ENCODE measurements at regions not wholly inside any gene's neighbourhood (a gene's known extent, or its start where the extent isn't known, plus 50 kb on each side); places are given as distances from the start of the nearest gene placed in this dataset.
"Not testable (repeated sequence)": the region's sequence is repeated elsewhere in the genome, so short reads cannot be mapped to it uniquely, and the experiment has no call there.

DNA sequence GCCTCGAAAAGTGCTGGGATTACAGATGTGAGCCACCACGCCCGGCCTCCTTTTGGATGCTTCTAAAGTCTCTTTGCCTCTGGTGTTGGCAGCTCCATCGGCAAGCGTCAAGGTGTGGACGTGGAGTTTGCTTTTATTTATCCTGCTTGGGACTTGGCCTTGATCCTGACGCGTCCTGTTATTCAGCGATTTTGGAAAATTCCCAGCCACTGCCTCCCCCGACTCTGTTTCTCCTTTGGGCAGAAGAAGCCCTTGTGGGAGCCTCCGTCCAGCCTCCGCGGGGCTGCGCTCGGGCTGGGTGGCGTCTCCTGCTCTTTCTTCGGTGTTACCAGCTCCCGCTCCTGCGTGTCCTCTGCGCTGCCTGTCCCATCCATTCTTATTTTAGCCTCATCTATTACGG lies 151.7 kb downstream of the TMEM121 start:
- DNase-seq (ENCODE audit: low read depth), result not testable (repeated sequence)

DNA sequence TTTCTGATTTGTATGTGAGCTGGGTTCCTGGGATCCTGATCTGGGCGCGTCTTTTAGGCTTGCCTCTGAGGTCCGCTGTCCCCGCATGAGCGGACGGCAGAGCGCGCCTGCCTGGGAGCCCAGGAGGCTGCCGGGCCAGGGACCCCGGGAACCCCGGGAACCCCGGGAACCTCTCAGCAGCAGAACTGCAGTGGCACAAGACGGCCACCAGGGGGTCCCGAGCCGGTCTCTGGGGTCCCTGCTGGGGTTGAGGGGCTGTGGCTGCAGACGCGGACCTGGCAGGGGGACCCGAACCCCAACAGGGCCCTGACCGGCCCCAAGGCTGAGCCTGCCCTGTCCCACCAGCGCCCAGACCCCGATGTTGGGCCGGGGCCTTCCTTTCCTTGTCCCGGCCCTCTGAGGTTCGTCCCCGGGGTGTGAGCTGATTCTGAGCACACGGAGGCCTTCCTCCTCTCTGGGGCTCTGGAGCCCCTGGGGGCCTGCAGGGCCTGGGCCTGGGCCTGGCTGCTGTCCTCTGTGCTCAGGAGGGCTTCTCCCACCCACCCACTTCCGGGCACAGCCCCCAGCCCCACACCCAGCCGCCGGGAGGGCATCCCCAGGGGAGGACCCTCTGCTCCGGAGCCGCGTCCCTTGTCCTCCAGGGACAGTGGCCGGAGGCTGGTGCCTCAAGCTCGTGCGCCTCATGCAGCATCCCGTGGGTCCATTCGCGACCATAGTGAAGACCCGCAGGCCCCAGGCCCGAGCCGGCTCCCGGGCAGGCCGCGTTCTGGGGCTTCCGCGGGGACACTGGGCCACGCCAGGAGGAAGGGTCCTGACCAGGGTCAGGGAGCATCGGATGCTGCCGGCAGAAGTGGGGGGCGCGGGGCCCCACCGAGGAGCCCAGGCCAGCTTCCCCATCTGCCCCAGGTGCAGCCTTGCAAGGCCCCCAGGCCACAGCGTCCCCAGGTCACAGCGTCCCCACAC lies 152.9 kb downstream of the TMEM121 start:
- not testable (repeated sequence) for DNase-seq (ENCODE audit: low read depth)

DNA sequence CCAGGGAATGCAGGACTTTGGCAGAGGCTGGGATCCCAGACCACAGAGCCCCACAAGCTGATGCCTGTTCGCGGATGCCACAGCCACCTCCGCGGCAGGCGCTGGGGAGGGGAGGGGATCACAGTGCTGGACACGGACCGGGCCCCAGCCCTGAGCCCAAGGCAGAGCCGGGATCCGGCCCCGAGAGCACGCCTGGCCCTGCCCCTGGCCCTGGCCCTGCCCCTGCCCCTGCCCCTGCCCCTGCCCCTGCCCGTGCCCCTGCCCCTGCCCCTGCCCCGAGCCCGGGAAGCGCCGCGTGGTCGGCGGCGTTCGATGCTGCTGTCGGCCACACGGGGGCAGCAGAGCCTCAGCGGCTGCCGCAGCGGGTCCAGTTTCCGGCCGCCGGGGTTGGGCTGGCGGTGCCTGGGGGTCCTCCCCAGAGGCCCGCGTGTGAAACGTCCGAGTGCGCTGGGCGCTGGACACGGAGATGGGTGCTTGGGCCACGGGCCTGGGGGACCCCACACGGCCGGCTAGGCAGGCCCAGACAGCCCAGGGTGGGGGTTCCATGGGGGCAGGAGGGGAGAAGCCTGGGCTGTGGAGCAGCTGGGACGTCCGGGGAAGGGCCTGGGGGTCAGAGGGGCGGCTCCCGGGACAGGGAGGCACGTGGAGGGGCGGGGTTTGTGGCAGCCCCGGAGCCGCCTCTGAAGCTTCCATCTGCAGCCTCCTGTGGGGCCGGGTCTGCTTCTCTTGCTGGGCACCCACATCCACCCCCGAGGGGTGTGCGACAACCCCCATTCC lies 153.8 kb downstream of the TMEM121 start:
- DNase-seq (ENCODE audit: low read depth), result not testable (repeated sequence)

DNA sequence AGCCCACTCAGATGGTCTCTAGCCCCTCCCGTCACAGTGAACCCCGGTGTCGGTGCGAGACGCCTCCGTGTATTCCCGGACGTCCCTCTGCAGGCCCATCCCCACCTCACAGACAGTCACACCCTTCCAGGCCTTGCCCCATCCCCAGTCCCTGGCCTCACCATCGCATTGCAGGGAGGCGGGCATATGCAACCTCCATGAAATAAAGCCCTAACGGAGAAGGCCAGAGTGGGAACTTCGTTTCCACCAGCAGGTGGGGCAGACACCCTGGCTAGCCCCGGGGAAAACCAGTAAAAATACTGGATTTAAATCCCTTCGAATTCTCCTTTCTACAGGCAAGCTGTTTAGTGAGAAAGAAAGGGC lies 154.3 kb downstream of the TMEM121 start:
- not testable (repeated sequence) for DNase-seq (ENCODE audit: low read depth)

DNA sequence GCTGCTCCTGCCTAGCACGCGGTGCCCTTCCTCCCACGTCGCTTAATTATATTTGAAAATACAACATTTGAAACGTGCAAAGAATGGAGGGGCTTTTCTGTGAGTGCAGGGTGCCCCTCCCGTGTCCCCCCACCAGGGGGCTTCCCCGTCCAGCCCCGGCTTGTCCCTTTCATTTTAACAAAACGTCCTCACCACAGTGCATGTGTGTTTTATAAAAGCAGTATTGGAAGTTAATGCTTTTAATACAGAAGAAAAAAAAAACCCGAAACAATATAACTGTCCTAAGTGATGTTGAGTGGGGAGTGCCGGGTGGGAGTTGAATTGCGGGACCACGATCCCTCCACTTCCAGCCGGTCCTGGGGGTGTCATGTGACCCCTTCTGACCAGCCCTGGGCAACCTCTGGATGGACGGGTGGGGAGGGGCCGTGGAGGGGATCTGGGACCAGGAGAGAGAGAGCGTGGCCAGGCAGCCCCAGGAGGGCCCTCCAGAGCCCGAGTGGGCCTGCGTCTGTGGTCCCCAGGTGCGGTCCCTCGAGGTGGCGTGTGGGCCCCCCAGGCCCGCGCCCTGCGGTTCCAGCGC lies 155.3 kb downstream of the TMEM121 start:
- DNase-seq (ENCODE audit: low read depth), result not testable (repeated sequence)

DNA sequence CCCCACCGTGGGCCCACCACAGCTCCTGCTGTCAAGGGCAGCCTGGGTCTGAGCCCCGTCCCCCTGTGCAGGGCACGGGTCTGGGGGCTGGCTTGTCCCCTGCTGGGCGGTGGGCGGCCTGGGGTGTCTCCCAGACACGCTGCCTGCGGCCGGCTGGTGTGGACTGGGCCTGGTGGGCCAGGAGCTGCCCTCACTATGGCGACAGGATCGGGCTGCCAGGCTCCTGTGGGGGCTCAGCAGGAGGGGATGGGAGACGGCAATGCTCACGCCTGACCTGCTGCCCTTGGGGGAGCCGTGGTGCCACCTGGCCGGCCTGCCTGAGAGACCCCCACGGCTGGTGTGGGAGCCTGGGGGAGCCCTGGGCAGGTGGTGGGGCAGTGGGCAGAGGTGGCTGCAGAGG lies 156.1 kb downstream of the TMEM121 start:
- not testable (repeated sequence) for DNase-seq (ENCODE audit: low read depth)

DNA sequence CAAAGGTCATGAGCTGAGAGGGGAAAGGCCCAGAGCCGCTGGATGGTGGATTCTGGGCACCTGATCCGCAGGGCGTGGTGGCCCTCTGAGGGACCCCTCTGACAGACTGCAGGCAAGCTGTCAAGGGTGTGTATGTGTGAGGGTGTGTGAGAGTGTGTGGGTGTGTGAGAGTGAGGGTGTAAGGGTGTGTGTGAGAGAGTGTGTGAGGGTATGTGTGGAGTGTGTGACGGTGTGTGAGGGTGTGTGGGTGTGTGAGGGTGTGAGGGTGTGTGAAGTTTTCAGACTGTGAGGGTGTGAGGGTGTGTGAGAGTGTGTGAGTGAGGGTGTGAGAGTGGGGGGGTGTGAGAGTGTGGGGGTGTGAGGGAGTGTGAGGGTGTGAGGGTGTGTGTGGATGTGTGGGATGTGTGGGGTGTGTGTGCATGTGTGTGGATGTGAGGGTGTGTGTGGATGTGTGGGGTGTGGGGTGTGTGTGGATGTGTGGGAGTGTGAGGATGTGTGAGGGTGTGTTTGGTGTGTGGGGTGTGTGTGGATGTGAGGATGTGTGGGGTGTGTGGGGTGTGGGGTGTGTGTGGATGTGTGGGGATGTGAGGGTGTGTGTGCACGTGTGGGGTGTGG lies 156.7 kb downstream of the TMEM121 start:
- DNase-seq (ENCODE audit: low read depth), result no peak

DNA sequence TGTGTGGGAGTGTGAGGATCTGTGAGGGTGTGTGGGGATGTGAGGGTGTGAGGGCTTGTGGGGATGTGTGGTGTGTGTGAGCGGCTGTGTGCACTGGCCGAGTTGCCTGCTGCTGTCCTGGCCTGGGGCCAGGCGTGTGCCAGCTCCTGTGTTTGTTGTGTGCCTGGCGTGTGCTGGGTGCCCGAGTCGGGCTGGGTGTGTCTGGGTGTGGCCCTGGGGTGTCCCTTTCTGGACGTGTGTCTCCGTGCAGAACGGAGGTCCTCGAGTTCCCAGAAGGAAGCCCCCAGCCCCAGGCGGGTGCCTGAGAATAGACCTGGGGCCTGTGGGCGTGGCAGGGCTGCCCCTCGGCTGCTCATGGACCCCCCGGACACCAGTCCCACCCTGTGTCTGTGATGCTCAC lies 157.7 kb downstream of the TMEM121 start:
- DNase-seq (ENCODE audit: low read depth), result not testable (repeated sequence)

DNA sequence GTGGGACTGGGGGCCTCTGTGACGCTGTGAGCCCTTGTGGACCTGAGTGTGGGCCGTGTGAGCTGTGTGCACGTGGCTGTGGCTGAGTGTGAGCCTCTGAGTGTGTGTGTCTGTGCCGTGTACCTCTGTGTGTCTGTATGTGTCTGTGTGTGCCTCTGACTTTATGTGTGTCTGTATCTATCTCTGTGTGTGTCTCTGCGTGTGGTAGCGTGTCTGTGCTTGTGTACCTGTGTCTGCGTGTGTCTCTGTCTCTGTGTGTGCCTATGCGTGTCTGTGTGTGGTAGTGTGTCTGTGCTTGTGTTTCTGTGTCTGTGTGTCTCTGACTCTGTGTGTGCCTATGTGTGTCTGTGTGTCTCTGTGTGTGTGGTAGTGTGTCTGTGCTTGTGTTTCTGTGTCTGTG lies 158.2 kb downstream of the TMEM121 start:
- not testable (repeated sequence) for DNase-seq (ENCODE audit: low read depth)

DNA sequence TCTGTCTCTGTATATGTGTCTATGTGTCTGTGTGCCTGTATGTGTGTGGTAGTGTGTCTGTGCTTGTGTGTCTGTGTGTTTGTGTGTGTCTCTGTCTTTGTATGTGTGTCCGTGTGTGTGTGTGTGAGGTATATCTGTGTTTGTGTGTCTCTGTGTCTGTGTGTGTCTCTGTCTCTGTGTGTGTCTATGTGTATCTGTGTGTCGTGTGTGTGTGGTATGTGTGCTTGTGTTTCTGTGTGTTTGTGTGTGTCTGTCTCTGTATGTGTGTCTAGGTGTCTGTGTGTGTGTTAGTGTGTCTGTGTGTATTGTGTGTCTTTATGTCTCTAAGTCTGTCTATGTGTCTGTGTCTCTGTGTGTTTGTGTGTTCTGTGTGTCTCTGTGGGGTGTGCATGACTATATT lies 158.6 kb downstream of the TMEM121 start:
- no peak for DNase-seq (ENCODE audit: low read depth)

DNA sequence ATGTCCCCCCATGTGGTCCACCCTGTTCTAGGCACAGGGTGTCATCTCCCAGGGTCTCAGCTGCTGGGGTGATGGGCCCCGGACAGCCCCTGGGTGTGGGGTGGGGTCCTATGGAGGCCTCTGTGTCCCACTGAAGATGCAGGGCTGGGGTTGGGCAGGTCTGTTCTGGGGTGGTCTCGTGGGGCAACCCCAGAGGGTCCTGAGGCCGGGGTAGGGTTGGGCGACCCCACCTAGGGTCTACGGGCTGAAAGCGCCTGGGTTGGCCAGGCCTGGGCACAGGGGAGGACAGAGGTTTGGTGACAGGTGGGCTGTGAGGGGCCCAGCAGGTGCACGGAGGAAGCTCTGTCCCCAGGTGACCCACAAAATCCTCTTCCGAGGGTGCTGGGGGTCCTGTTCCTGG lies 159.2 kb downstream of the TMEM121 start:
- DNase-seq (ENCODE audit: low read depth), result not testable (repeated sequence)

DNA sequence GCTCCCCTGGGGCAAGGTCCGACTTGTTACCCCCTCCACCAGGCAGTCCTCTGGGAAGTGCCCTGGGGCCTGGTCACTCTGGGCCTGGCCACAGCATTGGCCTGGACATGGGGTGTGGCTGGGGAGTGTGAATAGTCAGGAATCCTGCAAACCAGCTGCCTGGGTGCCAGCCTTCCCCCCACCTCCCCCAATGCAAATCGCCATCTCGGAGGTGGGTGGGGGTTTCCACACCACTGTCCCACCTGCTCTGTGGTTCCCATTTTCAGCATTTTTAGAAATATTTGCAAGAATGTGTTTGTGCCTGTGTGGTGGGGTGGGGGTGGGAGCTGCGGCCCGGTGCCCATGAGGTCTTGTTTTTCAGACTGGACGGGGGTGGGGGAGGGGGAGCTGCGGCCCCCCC lies 159.7 kb downstream of the TMEM121 start:
- not testable (repeated sequence) for DNase-seq (ENCODE audit: low read depth)

DNA sequence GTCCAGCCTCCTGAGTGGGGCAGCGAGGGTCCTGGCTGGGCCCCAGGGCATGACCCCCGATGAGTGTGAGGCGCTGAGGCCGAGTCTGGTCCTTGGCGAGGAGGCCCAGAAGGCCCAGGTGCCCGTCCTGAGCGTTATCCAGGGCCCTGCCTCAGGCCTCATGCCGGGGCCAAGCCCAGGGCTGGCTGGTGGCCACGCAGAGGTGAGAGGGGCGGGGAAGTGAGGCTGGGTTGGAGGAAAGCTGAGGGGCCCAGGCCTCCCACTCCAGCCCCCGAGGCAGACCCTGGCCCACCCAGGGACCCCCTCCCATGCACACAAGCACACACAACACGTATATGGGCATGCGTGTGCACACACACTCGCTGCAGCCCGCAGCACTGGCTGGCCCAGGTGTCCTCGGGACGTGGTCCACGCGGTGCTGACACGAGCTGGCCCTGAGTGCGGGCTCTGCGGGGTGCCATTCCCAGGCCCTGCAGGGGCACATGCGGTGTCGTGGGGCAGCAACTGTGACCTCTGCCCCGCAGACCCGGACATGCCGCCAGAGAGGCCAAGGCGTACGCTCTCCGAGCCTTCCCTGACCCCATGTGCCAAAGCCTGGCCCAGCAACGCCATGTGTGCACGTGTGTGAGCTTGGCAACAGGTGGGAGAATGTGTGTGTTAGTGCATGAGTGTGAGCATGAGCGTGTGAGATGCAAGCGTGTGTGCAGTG lies 160.2 kb downstream of the TMEM121 start:
- not testable (repeated sequence) for DNase-seq (ENCODE audit: low read depth)

DNA sequence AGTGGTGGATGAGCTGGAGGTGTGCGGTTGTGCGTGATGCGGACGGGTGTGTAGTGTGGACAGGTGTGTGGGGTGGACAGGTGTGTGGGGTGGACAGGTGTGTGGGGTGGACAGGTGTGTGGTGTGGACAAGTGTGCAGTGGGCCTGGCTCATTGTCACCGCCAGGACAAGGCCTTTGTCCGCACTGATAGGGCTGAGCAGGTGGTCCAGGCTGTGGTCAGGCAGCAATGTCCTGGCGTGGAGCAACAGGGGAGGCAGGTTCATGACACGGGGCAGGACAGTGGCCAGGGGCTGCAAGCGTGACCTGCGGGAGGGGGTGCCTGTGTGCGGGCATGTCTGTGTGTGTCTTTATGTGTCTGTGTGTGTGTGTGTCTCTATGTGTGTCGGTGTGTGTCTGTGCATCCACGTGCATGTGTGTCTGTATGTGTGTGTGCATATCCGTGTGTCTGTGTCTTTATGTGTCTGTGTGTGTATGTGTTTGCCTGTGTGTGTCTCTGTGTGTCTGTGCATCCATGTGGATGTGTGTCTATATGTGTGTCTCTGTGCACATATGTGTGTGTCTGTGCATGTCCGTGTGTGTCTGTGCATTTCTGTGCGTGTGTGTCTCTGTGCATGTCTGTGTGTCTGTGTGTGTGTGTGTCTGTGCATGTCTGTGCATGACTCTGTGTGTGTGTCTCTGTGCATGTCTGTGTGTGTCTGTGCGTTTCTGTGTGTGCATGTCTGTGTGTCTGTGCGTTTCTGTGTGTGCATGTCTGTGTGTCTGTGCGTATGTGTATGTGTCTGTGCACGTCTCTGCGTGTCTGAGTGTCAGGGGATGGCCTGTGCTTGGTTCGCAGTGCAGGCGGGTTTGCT lies 161.0 kb downstream of the TMEM121 start:
- not testable (repeated sequence) for DNase-seq (ENCODE audit: low read depth)

DNA sequence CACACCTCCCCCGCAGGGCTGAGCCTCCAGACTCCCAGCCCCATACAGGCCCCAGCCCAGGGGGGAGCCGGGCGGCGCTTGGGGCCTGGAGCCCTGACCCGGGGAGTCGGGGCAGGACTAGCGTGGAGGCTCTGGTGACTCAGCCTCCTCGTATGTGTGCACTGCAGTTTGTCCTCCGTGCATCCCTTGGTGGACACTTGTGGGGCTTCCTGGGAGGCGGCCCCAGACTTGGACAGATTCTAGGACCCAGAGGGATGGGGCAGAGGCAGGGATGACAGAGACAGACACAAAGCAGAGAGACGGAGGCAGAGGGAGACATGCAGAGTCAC lies 161.6 kb downstream of the TMEM121 start:
- not testable (repeated sequence) for DNase-seq (ENCODE audit: low read depth)

DNA sequence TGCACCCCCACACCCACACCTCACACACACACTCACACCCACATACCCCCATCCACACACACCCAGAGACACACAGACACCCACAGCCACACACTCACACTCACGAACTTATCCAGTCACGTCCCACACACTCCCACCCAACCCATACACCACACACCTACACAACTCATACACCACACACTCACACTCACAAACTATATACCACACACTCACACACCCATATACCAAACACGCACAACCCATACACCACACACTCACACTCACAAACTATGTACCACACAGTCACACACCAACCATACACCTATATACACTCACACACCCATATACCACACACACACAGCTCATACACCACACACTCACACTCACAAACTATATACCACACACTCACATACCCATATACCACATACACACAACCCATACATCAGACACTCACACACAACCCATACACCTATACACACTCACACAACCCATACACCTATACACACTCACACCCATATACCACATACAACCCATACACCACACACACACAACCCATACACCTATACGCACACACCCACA lies 162.4 kb downstream of the TMEM121 start:
- DNase-seq (ENCODE audit: low read depth), result not testable (repeated sequence)

DNA sequence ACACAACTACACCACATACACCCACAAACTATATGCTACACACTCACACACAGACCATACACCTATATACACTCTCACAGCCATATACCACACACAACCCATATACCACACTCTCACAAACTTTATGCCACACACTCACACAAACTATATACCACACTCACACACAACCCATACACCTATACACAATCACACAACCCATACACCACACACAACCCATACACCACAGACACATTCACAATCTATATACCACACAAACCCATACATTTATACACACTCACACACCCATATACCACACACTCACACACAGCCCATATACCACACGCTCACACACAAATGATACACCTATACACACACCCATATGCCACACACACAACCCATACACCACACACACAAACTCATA lies 163.3 kb downstream of the TMEM121 start:
- DNase-seq (ENCODE audit: low read depth), result no peak

DNA sequence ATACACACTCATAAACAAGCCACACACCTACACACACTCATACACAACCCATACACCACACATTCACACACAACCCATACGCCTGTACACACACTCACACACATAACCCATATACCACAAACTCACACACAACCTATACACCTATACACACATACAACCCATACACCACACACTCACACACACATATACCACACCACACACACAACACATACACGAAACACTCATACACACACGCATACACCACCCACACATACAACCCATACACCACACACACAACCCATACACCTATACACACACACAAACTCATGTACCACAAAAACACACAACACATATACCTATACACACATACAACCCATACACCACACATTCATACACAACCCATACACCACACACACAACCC lies 164.3 kb downstream of the TMEM121 start:
- no peak for DNase-seq (ENCODE audit: low read depth)

DNA sequence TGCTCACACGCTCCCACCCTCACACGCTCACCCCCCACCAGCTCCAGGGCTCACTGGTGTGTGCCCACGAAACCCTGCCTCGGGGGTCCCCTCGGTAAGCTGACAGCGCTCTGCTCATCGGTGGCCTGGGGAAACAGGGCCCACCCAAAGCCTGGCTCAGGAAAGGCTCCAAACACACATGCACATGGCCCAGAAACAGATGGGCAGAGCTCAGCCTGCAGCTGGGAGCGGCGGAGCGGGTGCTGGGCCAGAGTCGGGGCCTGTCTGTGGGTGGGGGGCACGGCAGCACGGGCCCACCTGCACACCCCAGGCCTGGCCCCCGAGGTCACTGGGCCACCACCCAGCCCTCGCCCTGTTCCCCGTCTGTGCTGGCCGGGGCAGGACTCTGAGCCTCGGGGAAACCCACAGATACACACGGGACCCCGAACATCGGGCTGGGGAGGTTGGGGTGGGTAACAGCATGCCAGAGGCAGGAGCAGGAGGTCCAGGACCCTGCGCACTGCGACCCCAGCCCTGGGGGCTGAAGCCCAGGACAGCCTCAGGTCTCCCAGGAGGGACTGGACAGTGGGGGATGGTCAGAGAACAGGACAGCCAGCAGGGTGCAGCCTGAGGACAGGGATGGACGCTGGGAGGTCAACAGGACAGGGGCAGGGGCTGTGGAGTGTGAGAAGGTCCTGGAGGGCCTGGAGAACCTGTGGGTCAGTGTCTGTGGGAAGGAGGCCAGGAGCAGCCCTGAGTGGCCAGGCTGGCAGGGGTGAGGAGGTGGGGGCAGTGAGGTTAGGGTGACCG lies 165.1 kb downstream of the TMEM121 start:
- not testable (repeated sequence) for DNase-seq (ENCODE audit: low read depth)
